HEK293 (cell line): ENCODE measurements at regions not wholly inside any gene's neighbourhood (a gene's known extent, or its start where the extent isn't known, plus 50 kb on each side); places are given as distances from the start of the nearest gene placed in this dataset.

Source experiments
- CTCF ChIP-seq: fragments of 450-650 bp; formaldehyde crosslinking; IDR thresholded peaks from 2 replicates; pipeline ENCODE4 v1.5.1; 2016; ENCODE audit warnings: missing biosample characterization, missing genetic modification characterization
- OVOL3 ChIP-seq: fragments of 450-650 bp; formaldehyde crosslinking; IDR thresholded peaks from 2 replicates; pipeline ENCODE4 v1.5.1; 2016; ENCODE audit warnings: missing biosample characterization, missing genetic modification characterization
- TCF7L2 ChIP-seq: IDR thresholded peaks from 2 replicates; pipeline ENCODE4 v1.6.1; 2011; ENCODE audit warnings: low read depth, mild to moderate bottlenecking, inconsistent platforms, low read length, moderate library complexity, borderline replicate concordance
- ZBTB6 ChIP-seq: fragments of 450-650 bp; formaldehyde crosslinking; IDR thresholded peaks from 2 replicates; pipeline ENCODE4 v1.5.1; 2017; ENCODE audit warnings: missing biosample characterization, missing genetic modification characterization
- ZNF138 ChIP-seq: fragments of 450-650 bp; formaldehyde crosslinking; IDR thresholded peaks from 2 replicates; pipeline ENCODE4 v1.5.1; 2016; ENCODE audit warnings: missing biosample characterization, missing genetic modification characterization, borderline replicate concordance
- ZNF140 ChIP-seq: fragments of 450-650 bp; formaldehyde crosslinking; IDR thresholded peaks from 2 replicates; pipeline ENCODE4 v1.5.1; 2016; ENCODE audit warnings: missing biosample characterization, missing genetic modification characterization
- ZNF221 ChIP-seq: fragments of 450-650 bp; formaldehyde crosslinking; IDR thresholded peaks from 2 replicates; pipeline ENCODE4 v1.5.1; 2017; ENCODE audit warnings: missing biosample characterization, missing genetic modification characterization, borderline replicate concordance
- ZNF266 ChIP-seq: fragments of 450-650 bp; formaldehyde crosslinking; IDR thresholded peaks from 2 replicates; pipeline ENCODE4 v1.5.1; 2016; ENCODE audit warnings: missing biosample characterization, missing genetic modification characterization, low read depth
- ZNF48 ChIP-seq: fragments of 450-650 bp; formaldehyde crosslinking; IDR thresholded peaks from 2 replicates; pipeline ENCODE4 v1.5.1; 2016; ENCODE audit warnings: missing biosample characterization, missing genetic modification characterization
- ZNF555 ChIP-seq: fragments of 450-650 bp; formaldehyde crosslinking; conservative IDR thresholded peaks from 2 replicates; pipeline ENCODE4 v1.5.1; 2017; ENCODE audit warnings: missing biosample characterization, mild to moderate bottlenecking, missing genetic modification characterization, inconsistent platforms
- ZNF777 ChIP-seq: fragments of 450-650 bp; formaldehyde crosslinking; IDR thresholded peaks from 2 replicates; pipeline ENCODE4 v1.5.1; 2017; ENCODE audit warnings: missing biosample characterization, missing genetic modification characterization, borderline replicate concordance
- ZNF791 ChIP-seq: fragments of 450-650 bp; formaldehyde crosslinking; IDR thresholded peaks from 2 replicates; pipeline ENCODE4 v1.5.1; 2016; ENCODE audit warnings: missing biosample characterization, missing genetic modification characterization

- TF ChIP-seq OVOL3 (tag by site-specific recombination) (no peak), CTCF (tag by site-specific recombination) (no peak), ZBTB6 (tag by site-specific recombination) (no peak), ZNF555 (tag by site-specific recombination) (no peak), ZNF138 (tag by site-specific recombination) (no peak), ZNF791 (no peak), ZNF140 (no peak), ZNF266 (no peak), TCF7L2 (no peak), ZNF48 (tag by site-specific recombination) (no peak), ZNF221 (no peak), ZNF777 (tag by site-specific recombination) (no peak)
Measured at GRCh38 chr7:35353481-35353880, 99.6 kb upstream of the TBX20 start.
